Head of caudate nucleus (tissue), 42 donors: ENCODE measurements at regions not wholly inside any gene's neighbourhood (a gene's known extent, or its start where the extent isn't known, plus 50 kb on each side); places are given as distances from the start of the nearest gene placed in this dataset.

Experiments
- DNase-seq, 42 donors: peaks; one replicate each; pipeline versions ENCODE4 v3.0.0 to v3.0.0-alpha.2; 2020 to 2021; ENCODE audit warnings: mixed read lengths in 7 of 42
- intact Hi-C: fragments of 100-400 bp; cut with DNase I; formaldehyde crosslinking; loops from one replicate; pipeline ENCODE4 v1.15.0; 2022

- intact Hi-C loops = no loop called here
Measured at GRCh38 chr1:170265234-170265633, 119.5 kb downstream of the NTMT2 start.

GRCh38 chr1:170267317-170267716 is 121.6 kb downstream of the NTMT2 start:
- intact Hi-C loops = no loop called here
- DNase-seq = no peak

More at GRCh38 chr1:170265234-170265633, 119.5 kb downstream of the NTMT2 start:
- DNase-seq = no peak

- no peak for DNase-seq
Measured at GRCh38 chr1:170271430-170272161, 125.8 kb downstream of the NTMT2 start.

DNA sequence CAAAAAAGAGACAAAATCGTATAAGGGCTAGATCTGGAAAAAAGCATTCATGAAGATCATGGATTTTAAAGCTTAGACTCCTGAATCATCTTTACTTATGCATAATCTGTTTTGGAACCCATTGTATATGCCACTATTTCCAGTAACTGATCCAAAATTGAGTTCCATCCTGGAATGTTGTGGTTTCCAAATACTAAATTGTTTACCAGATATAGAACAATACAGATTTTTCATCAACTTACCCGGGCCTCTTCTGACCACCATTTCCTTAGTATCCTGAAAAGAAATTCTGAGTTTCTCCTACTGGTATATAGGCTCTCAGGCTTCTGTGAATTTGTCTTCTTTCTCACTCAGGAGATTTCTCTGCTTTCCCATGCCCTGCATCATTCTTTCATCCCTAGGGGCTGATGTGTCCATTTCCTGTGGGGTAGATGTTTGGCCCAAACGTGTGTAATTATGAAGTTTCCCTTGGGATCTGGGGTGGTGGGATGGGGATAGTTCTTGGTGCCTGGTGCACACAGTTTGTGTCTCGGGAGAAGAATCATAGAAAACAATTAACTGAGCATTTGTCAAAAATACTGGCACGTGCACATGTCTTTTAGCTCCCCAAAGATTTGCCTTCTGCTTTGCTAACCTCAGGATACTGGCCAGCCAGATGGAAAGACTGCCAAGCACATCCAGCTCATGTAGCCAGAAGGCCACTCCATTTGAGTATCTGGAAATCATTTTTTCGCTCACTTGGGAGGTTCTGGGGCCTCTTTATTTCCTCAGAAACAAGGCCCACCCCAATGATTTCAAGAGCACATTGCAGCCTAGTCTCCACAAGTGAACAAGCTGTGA is 127.8 kb downstream of the NTMT2 start:
- intact Hi-C loops = no loop called here

More at GRCh38 chr1:170271430-170272161, 125.8 kb downstream of the NTMT2 start:
- intact Hi-C loops = no loop called here

DNA sequence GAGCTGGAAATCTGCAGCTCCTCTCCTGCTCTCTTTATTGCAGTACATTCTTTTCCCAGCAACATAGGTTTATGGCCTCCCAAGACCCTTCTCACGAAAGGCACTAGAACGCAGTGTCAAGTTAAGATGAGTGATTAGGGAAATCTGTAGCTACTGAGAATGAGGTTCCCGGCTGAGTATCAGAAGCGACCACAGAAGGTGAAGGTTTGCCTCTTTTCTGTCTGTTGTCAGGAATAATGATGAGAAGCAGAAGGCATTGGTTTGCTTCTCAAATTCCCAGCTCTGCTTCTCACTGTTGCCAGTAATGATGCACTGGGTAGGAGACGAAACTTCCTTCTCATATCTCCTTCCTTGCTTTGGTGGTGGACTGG is 128.4 kb downstream of the NTMT2 start:
- no peak for DNase-seq
- intact Hi-C loops = no loop called here

More for the DNA sequence above, 127.8 kb downstream of the NTMT2 start:
- DNase-seq = no peak

DNA sequence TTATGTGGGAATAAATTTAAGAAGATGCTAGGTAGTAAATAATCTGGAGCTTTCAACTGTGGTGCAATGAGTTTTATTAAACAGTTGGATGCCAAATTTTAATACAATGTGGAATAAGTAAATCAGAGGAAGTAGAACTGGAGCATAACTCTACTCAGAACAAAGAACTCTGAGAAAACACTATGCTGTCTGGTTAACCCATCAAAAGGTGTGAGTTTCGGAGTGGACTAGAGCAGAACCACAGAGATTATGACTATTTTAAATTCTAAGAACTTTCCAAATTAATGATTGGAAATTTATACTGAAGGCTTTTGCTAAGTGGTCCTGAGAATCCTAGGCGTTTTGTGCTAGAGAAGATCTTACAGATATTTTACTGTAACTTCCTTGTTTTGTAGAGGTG is 132.2 kb downstream of the NTMT2 start:
- DNase-seq = no peak
- intact Hi-C loops = no loop called here

- no peak for DNase-seq
- intact Hi-C loops = no loop called here
Measured at GRCh38 chr1:170284016-170284415, 138.3 kb downstream of the NTMT2 start.

- DNase-seq = peak in 3 of 42 donors; percentile 3 to 18 (median 10)
- intact Hi-C loops = no loop called here
Measured at GRCh38 chr1:170284512-170284911, 138.8 kb downstream of the NTMT2 start.

GRCh38 chr1:170284951-170285350 is 139.2 kb downstream of the NTMT2 start:
- no peak for DNase-seq
- intact Hi-C loops = no loop called here

DNA sequence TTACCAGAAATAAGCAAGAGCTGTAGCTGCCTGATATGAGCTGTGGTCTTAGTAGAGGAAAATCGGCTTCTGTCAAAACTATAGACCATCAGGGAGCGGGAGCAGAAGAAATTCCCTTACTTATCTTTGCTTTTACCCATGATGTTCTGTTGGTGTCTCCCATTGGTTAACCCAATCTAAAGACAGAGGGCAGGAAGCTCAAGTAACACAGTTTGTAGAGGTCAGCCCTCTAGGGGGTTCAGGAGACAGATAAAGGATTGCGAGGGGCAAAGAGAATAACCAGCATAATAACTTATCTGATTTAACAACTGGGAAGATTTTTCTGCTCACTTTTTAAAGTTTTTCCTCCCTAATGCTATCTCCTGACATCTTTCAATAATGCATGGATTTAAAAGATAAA is 142.4 kb downstream of the NTMT2 start:
- intact Hi-C loops = no loop called here
- no peak for DNase-seq

DNA sequence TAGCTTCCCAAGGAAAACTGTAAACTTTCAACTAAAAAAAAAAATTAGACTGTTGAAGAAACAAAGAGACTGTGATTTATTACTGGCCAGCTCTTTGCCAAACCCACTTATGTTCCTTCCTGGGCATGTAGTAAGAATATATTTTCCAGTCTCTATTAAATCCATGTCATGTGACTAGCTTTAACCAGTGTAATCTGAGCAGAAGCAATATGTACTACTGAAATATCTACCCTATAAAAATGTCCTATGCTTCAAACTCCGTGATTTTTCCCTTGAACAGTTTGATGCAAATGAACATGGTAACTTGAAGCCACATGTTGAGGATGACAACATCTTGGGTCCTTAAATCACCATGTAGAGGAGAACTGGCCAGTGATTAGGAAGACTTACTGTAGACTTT is 144.5 kb downstream of the NTMT2 start:
- intact Hi-C loops = no loop called here
- DNase-seq = no peak

GRCh38 chr1:170290991-170291390 is 145.2 kb downstream of the NTMT2 start:
- intact Hi-C loops = no loop called here
- no peak for DNase-seq

GRCh38 chr1:170291516-170291915 is 145.8 kb downstream of the NTMT2 start:
- intact Hi-C loops = no loop called here
- no peak for DNase-seq

GRCh38 chr1:170296211-170296610 is 150.5 kb downstream of the NTMT2 start:
- intact Hi-C loops = no loop called here
- no peak for DNase-seq

- no peak for DNase-seq
- intact Hi-C loops = no loop called here
Measured at GRCh38 chr1:170296642-170297041, 150.9 kb downstream of the NTMT2 start.

DNA sequence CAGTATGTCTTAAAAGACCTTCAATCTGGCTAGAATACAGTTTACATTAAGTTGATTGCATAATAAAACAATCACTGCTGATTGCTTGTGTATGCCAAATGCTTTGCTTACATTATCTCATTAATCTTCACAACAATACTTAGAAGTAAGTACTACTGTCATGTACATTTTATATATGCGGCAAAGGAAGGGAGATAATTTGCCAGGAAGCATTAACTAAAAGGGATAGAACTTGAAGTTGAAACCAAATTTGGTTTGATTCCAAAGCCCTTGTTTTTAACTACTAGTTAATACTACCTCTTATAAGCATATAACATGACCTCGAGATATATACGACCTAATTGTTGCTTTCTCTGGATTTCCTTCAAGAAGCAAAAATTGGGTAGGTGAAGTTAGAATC is 155.8 kb downstream of the NTMT2 start:
- no peak for DNase-seq
- intact Hi-C loops = no loop called here

GRCh38 chr1:170303034-170303433 is 157.3 kb downstream of the NTMT2 start:
- intact Hi-C loops = no loop called here
- no peak for DNase-seq

DNA sequence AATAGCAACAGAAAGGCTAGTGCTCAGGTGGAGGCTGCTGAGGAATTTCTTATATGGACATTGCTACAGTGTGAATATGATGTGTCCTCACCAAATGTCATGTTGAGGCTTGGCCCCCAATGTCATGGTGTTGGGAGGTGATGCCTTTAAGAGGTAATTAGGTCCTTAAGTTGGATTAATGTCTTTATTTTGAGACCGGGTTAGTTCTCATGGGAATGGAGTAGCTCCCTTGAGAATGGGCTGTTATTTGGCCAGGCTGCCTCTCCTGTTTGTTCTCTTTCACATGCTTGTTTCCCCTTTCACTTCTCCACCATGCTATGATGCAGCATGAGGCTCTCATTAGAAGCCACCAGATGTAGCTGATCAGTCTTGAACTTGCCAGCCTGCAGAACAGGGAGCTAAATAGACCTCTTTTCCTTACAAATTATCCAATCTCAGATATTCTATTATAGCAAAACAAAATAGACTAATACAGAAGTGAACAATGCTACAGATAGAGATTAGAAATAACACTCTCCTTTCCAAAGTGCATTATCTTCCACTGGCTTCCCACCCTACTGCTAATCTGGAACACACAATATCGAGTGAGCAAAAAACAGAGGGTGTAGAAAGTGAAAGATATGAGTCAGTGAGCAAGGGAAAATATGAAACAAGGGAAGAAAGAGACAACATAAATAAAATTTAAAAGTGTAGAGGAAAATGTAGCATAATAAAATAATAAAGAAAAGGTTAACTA is 160.2 kb downstream of the NTMT2 start:
- DNase-seq = no peak
- intact Hi-C loops = no loop called here

GRCh38 chr1:170306513-170306910 is 160.8 kb downstream of the NTMT2 start:
- no peak for DNase-seq
- intact Hi-C loops = no loop called here

- intact Hi-C loops = no loop called here
- DNase-seq = no peak
Measured at GRCh38 chr1:170306948-170307347, 161.2 kb downstream of the NTMT2 start.
